ENCODE measurements at regions not wholly inside any gene's neighbourhood (a gene's known extent, or its start where the extent isn't known, plus 50 kb on each side); places are given as distances from the start of the nearest gene placed in this dataset.

DNA sequence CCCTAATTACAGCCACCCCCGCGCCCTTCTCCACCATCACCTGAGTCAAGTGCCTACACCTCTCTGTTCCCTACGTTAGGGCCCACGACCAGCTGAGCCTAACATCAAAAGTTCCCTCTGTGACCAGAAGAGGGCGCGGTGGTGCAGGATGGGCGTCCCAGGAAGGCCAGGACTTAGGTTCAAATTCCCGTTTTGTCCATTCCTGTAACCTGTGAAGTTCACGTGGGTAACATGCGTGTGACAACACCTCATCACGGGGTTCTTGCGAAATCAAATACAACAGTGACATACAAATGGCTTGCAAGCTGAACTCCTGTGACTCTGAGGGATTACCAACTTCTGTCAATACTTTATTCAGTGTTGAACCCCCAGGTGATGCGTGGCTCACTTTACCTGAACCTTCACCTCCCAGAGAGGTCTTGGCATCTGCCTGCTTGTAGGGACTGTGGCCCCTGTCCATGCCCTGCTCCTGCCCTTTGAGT lies 207.9 kb downstream of the ARL4C start:
- Histone ChIP-seq H3K36me3 (replicated peaks in 1 of 2) (no peaks in the 10 kb centered on the region), H3K9me3 (replicated peaks in 1 of 3) (no peaks in the 10 kb centered on the region), H3K27me3 (no peaks in the 10 kb centered on the region), H3K4me1 (replicated peaks in 1 of 2) (peaks cover 0 to 22% of the 10 kb centered on the region in 2 donors), H3K27ac (no peak overlapping the region), H3K4me3 (no peak overlapping the region)
- no peak for TF ChIP-seq POLR2A (IDR thresholded peaks at IDR 0.05)
- TF ChIP-seq, protein P1, sequence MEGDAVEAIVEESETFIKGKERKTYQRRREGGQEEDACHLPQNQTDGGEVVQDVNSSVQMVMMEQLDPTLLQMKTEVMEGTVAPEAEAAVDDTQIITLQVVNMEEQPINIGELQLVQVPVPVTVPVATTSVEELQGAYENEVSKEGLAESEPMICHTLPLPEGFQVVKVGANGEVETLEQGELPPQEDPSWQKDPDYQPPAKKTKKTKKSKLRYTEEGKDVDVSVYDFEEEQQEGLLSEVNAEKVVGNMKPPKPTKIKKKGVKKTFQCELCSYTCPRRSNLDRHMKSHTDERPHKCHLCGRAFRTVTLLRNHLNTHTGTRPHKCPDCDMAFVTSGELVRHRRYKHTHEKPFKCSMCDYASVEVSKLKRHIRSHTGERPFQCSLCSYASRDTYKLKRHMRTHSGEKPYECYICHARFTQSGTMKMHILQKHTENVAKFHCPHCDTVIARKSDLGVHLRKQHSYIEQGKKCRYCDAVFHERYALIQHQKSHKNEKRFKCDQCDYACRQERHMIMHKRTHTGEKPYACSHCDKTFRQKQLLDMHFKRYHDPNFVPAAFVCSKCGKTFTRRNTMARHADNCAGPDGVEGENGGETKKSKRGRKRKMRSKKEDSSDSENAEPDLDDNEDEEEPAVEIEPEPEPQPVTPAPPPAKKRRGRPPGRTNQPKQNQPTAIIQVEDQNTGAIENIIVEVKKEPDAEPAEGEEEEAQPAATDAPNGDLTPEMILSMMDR (IDR thresholded peaks at IDR 0.05), result peak; percentile 51 to 79 (median 72)
- peak; percentile 49 to 86 (median 64) for DNase-seq
- intact Hi-C loops (cut with DNase I), result loop anchor here in 1 of 2 donors (10.0 kb wide), 1 partner anchor 144 kb away; no protein-coding TSS in a partner anchor
- 39 to 45% (median 43%) methylated on average over 12 to 13 of the region's 13 CpGs for WGBS, 4 donors

DNA sequence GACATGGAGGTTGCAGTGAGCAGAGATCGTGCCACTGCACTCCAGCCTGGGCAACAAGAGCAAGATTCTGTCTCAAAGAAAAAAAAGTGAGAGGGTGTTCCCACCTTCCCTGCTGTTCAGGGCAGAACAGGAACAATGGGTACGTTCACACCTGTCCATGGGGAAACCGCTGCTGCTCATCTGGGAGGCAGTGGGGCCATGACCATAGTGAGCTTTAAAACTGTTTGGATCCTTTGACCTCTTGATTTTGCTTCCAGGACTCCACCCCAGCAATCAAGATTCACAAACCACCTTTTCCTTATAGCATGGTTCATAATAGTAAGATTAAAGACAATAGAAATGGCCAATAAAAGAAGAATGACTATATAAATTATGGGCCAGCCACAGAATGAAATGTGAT lies 209.2 kb downstream of the ARL4C start:
- TF ChIP-seq POLR2A (IDR thresholded peaks at IDR 0.05), result no peak
- TF ChIP-seq, protein P1 (IDR thresholded peaks at IDR 0.05), result no peak
- no peak for DNase-seq
- no peaks in the 10 kb centered on the region for H3K36me3 ChIP-seq (replicated peaks in 1 of 2)
- H3K27me3 ChIP-seq, result no peaks in the 10 kb centered on the region
- 95 to 99% (median 97%) methylated on average over 3 of the region's 3 CpGs for WGBS, 4 donors
- intact Hi-C loops (cut with DNase I), result loop anchor here in 1 of 2 donors (10.0 kb wide), 1 partner anchor 143 kb away; no protein-coding TSS in a partner anchor
- H3K27ac ChIP-seq, result no peak overlapping the region
- H3K4me1 ChIP-seq (replicated peaks in 1 of 2), result peaks cover 0 to 22% of the 10 kb centered on the region in 2 donors
- H3K9me3 ChIP-seq (replicated peaks in 1 of 3), result no peaks in the 10 kb centered on the region
- H3K4me3 ChIP-seq, result no peak overlapping the region

DNA sequence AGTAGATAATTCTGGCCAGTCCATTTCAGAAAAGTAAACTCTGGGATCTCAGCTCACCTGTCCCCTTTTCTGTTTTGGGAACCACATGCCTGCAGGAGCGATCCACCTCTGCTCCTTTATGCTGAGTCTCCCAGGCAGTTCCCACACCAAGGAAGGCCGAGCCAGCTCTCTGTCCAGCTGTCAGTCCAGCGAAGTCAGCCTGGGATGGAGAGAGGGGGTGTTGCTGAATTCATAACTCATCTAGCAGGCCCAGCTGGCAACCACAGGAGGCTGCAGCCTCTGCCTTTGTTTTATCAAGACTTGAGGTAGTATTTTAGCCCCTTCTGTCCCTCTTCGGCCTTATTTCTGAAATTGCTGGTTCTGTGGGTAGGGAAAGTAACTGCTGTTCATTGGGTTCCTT lies 209.9 kb downstream of the ARL4C start:
- Histone ChIP-seq H3K4me1 (replicated peaks in 1 of 2) (peaks cover 0 to 22% of the 10 kb centered on the region in 2 donors), H3K27ac (peak overlapping the region in 2 of 5 donors; percentile 38 to 73), H3K9me3 (replicated peaks in 1 of 3) (no peaks in the 10 kb centered on the region), H3K27me3 (no peaks in the 10 kb centered on the region), H3K4me3 (no peak overlapping the region), H3K36me3 (replicated peaks in 1 of 2) (no peaks in the 10 kb centered on the region)
- 89 to 100% (median 95%) methylated on average over 4 of the region's 4 CpGs for WGBS, 4 donors
- TF ChIP-seq, protein P1 (IDR thresholded peaks at IDR 0.05), result no peak
- no peak for TF ChIP-seq POLR2A (IDR thresholded peaks at IDR 0.05)
- intact Hi-C loops (cut with DNase I), result loop anchor here in 1 of 2 donors (10.0 kb wide), 1 partner anchor 142 kb away; no protein-coding TSS in a partner anchor
- no peak for DNase-seq

DNA sequence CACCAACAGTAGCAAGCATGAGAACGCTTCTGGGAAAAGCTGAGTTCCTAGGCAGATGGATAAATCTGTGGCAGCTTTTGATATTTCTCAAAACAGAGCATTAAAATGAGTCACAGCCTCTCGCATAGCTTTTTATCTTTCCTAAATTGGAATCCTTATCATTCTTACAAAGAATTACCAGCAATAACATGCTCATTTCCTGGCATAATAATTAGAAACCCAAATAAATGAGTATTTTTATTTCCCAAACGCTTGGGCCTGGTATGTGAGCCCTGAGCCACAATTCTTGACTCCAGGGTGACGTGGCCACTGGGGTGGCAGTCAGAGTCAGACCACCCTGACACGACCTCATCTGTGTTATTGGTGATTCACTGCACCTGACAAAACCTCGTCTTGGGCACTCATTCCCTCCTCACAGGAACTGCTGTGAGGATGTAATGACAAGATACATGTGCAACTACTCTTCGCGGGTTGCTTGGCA lies 210.7 kb downstream of the ARL4C start:
- Histone ChIP-seq H3K9me3 (replicated peaks in 1 of 3) (no peaks in the 10 kb centered on the region), H3K27ac (peak overlapping the region in 2 of 5 donors; percentile 38 to 73), H3K27me3 (no peaks in the 10 kb centered on the region), H3K36me3 (replicated peaks in 1 of 2) (no peaks in the 10 kb centered on the region), H3K4me3 (no peak overlapping the region), H3K4me1 (replicated peaks in 1 of 2) (peaks cover 0 to 22% of the 10 kb centered on the region in 2 donors)
- DNase-seq, result peak in 5 of 7 donors; percentile 36 to 69 (median 61)
- TF ChIP-seq, protein P1 (IDR thresholded peaks at IDR 0.05), result no peak
- no peak for TF ChIP-seq POLR2A (IDR thresholded peaks at IDR 0.05)
- intact Hi-C loops (cut with DNase I), result loop anchor here in 1 of 2 donors (10.0 kb wide), 1 partner anchor 141 kb away; no protein-coding TSS in a partner anchor
- 39 to 60% (median 48%) methylated on average over 8 of the region's 8 CpGs for WGBS, 4 donors
